ENCODE measurements at regions not wholly inside any gene's neighbourhood (a gene's known extent, or its start where the extent isn't known, plus 50 kb on each side); places are given as distances from the start of the nearest gene placed in this dataset.

DNA sequence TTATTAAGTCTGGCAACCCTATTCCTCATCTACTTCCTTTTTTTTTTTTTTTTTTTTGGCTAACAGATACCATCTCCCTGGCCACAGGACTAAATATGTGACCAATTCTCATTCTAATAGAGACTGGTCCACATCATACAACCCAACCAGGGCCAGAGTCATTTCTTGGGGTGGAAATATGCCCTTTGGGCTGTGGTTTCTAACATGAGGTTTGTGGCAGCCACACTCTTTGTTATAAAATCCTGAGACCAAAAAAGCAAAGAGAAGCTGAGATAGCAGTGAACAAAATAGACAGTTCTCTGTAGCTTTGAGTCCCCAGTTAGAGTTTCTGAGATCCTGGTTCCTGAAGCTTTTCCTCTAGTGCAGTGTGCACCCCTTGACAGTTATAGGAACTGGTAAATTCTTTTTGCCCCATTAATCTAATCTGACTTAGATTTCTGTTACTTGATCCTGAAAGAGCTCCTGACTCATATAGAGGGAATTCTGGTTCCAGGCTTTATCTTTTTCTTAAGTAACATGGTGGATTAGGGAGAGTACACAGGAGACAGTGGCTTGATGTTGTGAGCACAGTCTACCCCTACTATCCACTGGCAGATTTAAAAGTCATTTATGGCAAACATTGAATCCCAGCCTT lies 86.8 kb downstream of the MAIP1 start:
- TF ChIP-seq POLR2AphosphoS5 (IDR thresholded peaks at IDR 0.05; ENCODE audit: insufficient read depth, low read depth, low read length): no peak
- TF ChIP-seq, protein P1, sequence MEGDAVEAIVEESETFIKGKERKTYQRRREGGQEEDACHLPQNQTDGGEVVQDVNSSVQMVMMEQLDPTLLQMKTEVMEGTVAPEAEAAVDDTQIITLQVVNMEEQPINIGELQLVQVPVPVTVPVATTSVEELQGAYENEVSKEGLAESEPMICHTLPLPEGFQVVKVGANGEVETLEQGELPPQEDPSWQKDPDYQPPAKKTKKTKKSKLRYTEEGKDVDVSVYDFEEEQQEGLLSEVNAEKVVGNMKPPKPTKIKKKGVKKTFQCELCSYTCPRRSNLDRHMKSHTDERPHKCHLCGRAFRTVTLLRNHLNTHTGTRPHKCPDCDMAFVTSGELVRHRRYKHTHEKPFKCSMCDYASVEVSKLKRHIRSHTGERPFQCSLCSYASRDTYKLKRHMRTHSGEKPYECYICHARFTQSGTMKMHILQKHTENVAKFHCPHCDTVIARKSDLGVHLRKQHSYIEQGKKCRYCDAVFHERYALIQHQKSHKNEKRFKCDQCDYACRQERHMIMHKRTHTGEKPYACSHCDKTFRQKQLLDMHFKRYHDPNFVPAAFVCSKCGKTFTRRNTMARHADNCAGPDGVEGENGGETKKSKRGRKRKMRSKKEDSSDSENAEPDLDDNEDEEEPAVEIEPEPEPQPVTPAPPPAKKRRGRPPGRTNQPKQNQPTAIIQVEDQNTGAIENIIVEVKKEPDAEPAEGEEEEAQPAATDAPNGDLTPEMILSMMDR (IDR thresholded peaks at IDR 0.05; ENCODE audit: extremely low read depth in 1 of 2, insufficient read depth in 1 of 2, low read depth in 1 of 2, low read length in 2 of 2): no peak
- TF ChIP-seq, protein P2, sequence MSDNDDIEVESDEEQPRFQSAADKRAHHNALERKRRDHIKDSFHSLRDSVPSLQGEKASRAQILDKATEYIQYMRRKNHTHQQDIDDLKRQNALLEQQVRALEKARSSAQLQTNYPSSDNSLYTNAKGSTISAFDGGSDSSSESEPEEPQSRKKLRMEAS (IDR thresholded peaks at IDR 0.05; ENCODE audit: insufficient read depth, insufficient read length): no peak
- no peak for TF ChIP-seq POLR2A (IDR thresholded peaks at IDR 0.05; ENCODE audit: low read depth, low read length)
- no peak for TF ChIP-seq MYC (IDR thresholded peaks at IDR 0.05; ENCODE audit: low read depth, low read length)
- TF ChIP-seq FOS (IDR thresholded peaks at IDR 0.05; ENCODE audit: borderline replicate concordance, insufficient read depth, low read length): no peak
- no peak for TF ChIP-seq JUN (IDR thresholded peaks at IDR 0.05; ENCODE audit: borderline replicate concordance, insufficient read depth, insufficient read length, low read depth)
- no peak for TF ChIP-seq EZH2 (IDR thresholded peaks at IDR 0.05; ENCODE audit: borderline replicate concordance, low read depth, low read length, severe bottlenecking)

Data from endothelial cell of umbilical vein (primary cell).